Small intestine (tissue), 7 donors: ENCODE measurements at regions not wholly inside any gene's neighbourhood (a gene's known extent, or its start where the extent isn't known, plus 50 kb on each side); places are given as distances from the start of the nearest gene placed in this dataset.

ENCODE experiments used
- DNase-seq, 2 donors: peaks; one replicate each; pipeline versions ENCODE4 v3.0.0 to v3.0.0-alpha.2; 2013
- FAIRE-seq: peaks from 2 replicates; lab custom pipeline; 2012; peaks lifted over from hg19 to GRCh38; lab: Jason Lieb, UNC
- H3K27ac ChIP-seq, 3 donors: one replicate each; pipeline ENCODE4 v1.5.1; 2013; ENCODE audit warnings: low read length in 2 of 3, mild to moderate bottlenecking in 2 of 3, control low read depth in 1 of 3, inconsistent platforms in 1 of 3, low read depth in 1 of 3, moderate library complexity in 1 of 3
- H3K27me3 ChIP-seq, 3 donors: one replicate each; pipeline ENCODE4 v1.6.1; 2013; ENCODE audit warnings: low read length in 3 of 3, inconsistent platforms in 1 of 3; ENCODE audit not compliant: control insufficient read depth in 3 of 3, insufficient read depth in 3 of 3
- H3K36me3 ChIP-seq, 3 donors: one replicate each; pipeline ENCODE4 v1.6.1; 2013; ENCODE audit warnings: low read length in 3 of 3, inconsistent platforms in 1 of 3, low read depth in 1 of 3, mild to moderate bottlenecking in 1 of 3, moderate library complexity in 1 of 3; ENCODE audit not compliant: control insufficient read depth in 3 of 3, insufficient read depth in 2 of 3
- H3K4me1 ChIP-seq, 3 donors: one replicate each; pipeline ENCODE4 v1.6.1; 2013; ENCODE audit warnings: low read length in 2 of 3, inconsistent platforms in 1 of 3, low read depth in 1 of 3, mild to moderate bottlenecking in 1 of 3, moderate library complexity in 1 of 3; ENCODE audit not compliant: control insufficient read depth in 3 of 3, insufficient read depth in 2 of 3
- H3K4me3 ChIP-seq, 3 donors: one replicate each; pipeline ENCODE4 v1.5.1; 2013; ENCODE audit warnings: low read length in 3 of 3, control low read depth in 1 of 3, inconsistent platforms in 1 of 3, low read depth in 1 of 3, mild to moderate bottlenecking in 1 of 3, moderate library complexity in 1 of 3
- H3K9me3 ChIP-seq, 2 donors: one replicate each; pipeline ENCODE4 v1.6.1; 2013; ENCODE audit warnings: low read depth in 1 of 2, low read length in 1 of 2; ENCODE audit not compliant: control insufficient read depth in 2 of 2, insufficient read depth in 1 of 2
- WGBS, 3 donors: extraction: QIAGEN DNeasy Blood & Tissue Kit; methylation state at CpG; one replicate each; pipeline ENCODE4 v1.1.7; 2013; 5-methylcytosine and 5-hydroxymethylcytosine counted together
- donor health status: healthy with polysubstance abuse.
- donor health status: control.
- donor health status: control.
- donor health status: Bipolar disorder and iron deficiency.
- donor health status: healthy.

GRCh38 chr16:79278506-79278905, 322.0 kb downstream of the MAF start:
- Histone ChIP-seq H3K9me3 (no peaks in the 10 kb centered on the region), H3K4me1 (peaks cover 0 to 7% (median 0%) of the 10 kb centered on the region in 3 donors)

GRCh38 chr16:79276501-79276900, 324.0 kb downstream of the MAF start:
- FAIRE-seq (no peak), DNase-seq (no peak)
- Histone ChIP-seq H3K27ac (no peak overlapping the region), H3K36me3 (no peaks in the 10 kb centered on the region), H3K4me1 (peaks cover 0 to 7% (median 0%) of the 10 kb centered on the region in 3 donors), H3K9me3 (no peaks in the 10 kb centered on the region), H3K4me3 (no peak overlapping the region), H3K27me3 (no peaks in the 10 kb centered on the region)
- 93 to 96% (median 95%) methylated on average over 6 of the region's 6 CpGs for WGBS, 3 donors

More at GRCh38 chr16:79278506-79278905, 322.0 kb downstream of the MAF start:
- DNase-seq: peak in 1 of 2 donors; percentile 53
- FAIRE-seq: no peak
- no peaks in the 10 kb centered on the region for H3K36me3 ChIP-seq
- peak overlapping the region in 1 of 3 donors; percentile 65 for H3K27ac ChIP-seq
- 66 to 80% (median 67%) methylated on average over 11 of the region's 11 CpGs for WGBS, 3 donors
- no peaks in the 10 kb centered on the region for H3K27me3 ChIP-seq
- H3K4me3 ChIP-seq: no peak overlapping the region

GRCh38 chr16:79274264-79274663, 326.3 kb downstream of the MAF start:
- Histone ChIP-seq H3K4me3 (no peak overlapping the region), H3K27me3 (no peaks in the 10 kb centered on the region), H3K4me1 (peaks cover 0 to 7% (median 0%) of the 10 kb centered on the region in 3 donors), H3K9me3 (no peaks in the 10 kb centered on the region), H3K36me3 (no peaks in the 10 kb centered on the region), H3K27ac (no peak overlapping the region)
- no peak for FAIRE-seq
- DNase-seq: peak in 1 of 2 donors; percentile 76
- WGBS, 3 donors: 74 to 85% (median 82%) methylated on average over 4 of the region's 4 CpGs

- H3K4me3 ChIP-seq: no peak overlapping the region
- no peaks in the 10 kb centered on the region for H3K27me3 ChIP-seq
- H3K36me3 ChIP-seq: no peaks in the 10 kb centered on the region
- FAIRE-seq (no peak), DNase-seq (peak in 1 of 2 donors; percentile 35)
- peaks cover 0 to 7% (median 0%) of the 10 kb centered on the region in 3 donors for H3K4me1 ChIP-seq
- H3K27ac ChIP-seq: peak overlapping the region in 1 of 3 donors; percentile 42
- no peaks in the 10 kb centered on the region for H3K9me3 ChIP-seq
- 74 to 89% (median 80%) methylated on average over 19 of the region's 19 CpGs for WGBS, 3 donors
These were observed 328.4 kb downstream of the MAF start for GRCh38 chr16:79272141-79272577.

GRCh38 chr16:79271583-79271982, 329.0 kb downstream of the MAF start:
- DNase-seq: no peak
- no peak overlapping the region for H3K4me3 ChIP-seq

GRCh38 chr16:79270011-79270410, 330.5 kb downstream of the MAF start:
- no peak overlapping the region for H3K4me3 ChIP-seq
- DNase-seq (no peak), FAIRE-seq (no peak)
- H3K4me1 ChIP-seq: peaks cover 0 to 7% (median 0%) of the 10 kb centered on the region in 3 donors
- WGBS, 3 donors: 87 to 92% (median 89%) methylated on average over 2 of the region's 2 CpGs
- H3K27me3 ChIP-seq: no peaks in the 10 kb centered on the region
- no peak overlapping the region for H3K27ac ChIP-seq
- H3K9me3 ChIP-seq: no peaks in the 10 kb centered on the region
- no peaks in the 10 kb centered on the region for H3K36me3 ChIP-seq

More at GRCh38 chr16:79271583-79271982, 329.0 kb downstream of the MAF start:
- Histone ChIP-seq H3K4me1 (peaks cover 0 to 7% (median 0%) of the 10 kb centered on the region in 3 donors), H3K27ac (peak overlapping the region in 2 of 3 donors; percentile 24 to 42), H3K9me3 (no peaks in the 10 kb centered on the region), H3K27me3 (no peaks in the 10 kb centered on the region), H3K36me3 (no peaks in the 10 kb centered on the region)
- no peak for FAIRE-seq
- WGBS, 3 donors: 0% methylated on average over 1 of the region's 1 CpG

GRCh38 chr16:79269211-79269863, 331.2 kb downstream of the MAF start:
- Histone ChIP-seq H3K36me3 (no peaks in the 10 kb centered on the region), H3K27me3 (no peaks in the 10 kb centered on the region), H3K27ac (peak overlapping the region in 1 of 3 donors; percentile 5), H3K4me1 (peaks cover 0 to 4% (median 0%) of the 10 kb centered on the region in 3 donors), H3K9me3 (no peaks in the 10 kb centered on the region), H3K4me3 (no peak overlapping the region)
- 68 to 82% (median 73%) methylated on average over 8 of the region's 8 CpGs for WGBS, 3 donors
- no peak for DNase-seq
- no peak for FAIRE-seq

- H3K9me3 ChIP-seq: no peaks in the 10 kb centered on the region
- FAIRE-seq (no peak), DNase-seq (no peak)
- no peak overlapping the region for H3K27ac ChIP-seq
- 72 to 78% (median 74%) methylated on average over 6 of the region's 6 CpGs for WGBS, 3 donors
- no peak overlapping the region for H3K4me3 ChIP-seq
- no peaks in the 10 kb centered on the region for H3K27me3 ChIP-seq
- H3K36me3 ChIP-seq: no peaks in the 10 kb centered on the region
- H3K4me1 ChIP-seq: no peaks in the 10 kb centered on the region
These were observed 332.8 kb downstream of the MAF start for GRCh38 chr16:79267781-79268180.
